HG03521 (cell line): ENCODE measurements at regions not wholly inside any gene's neighbourhood (a gene's known extent, or its start where the extent isn't known, plus 50 kb on each side); places are given as distances from the start of the nearest gene placed in this dataset.

Experiments
- ATAC-seq: cut with Tn5 transposase; IDR thresholded peaks from one replicate; pipeline ENCODE4 v1.9.1; 2021; ENCODE audit warnings: mild to moderate bottlenecking, moderate library complexity; ENCODE audit not compliant: unreplicated experiment

- ATAC-seq = no peak
Measured at GRCh38 chr6:159118924-159119323, 50.3 kb upstream of the FNDC1 start.

- no peak for ATAC-seq
Measured at GRCh38 chr6:159117563-159117962, 51.6 kb upstream of the FNDC1 start.

GRCh38 chr6:159117046-159117445 lies 52.2 kb upstream of the FNDC1 start:
- no peak for ATAC-seq

- peak; percentile 52 for ATAC-seq
Measured at GRCh38 chr6:159116343-159116742, 52.9 kb upstream of the FNDC1 start.

- no peak for ATAC-seq
Measured at GRCh38 chr6:159114569-159114968, 54.6 kb upstream of the FNDC1 start.

GRCh38 chr6:159113223-159113622 lies 56.0 kb upstream of the FNDC1 start:
- no peak for ATAC-seq

- no peak for ATAC-seq
Measured at GRCh38 chr6:159112714-159113113, 56.5 kb upstream of the FNDC1 start.

- ATAC-seq = no peak
Measured at GRCh38 chr6:159110748-159111147, 58.5 kb upstream of the FNDC1 start.

GRCh38 chr6:159110013-159110412 lies 59.2 kb upstream of the FNDC1 start:
- ATAC-seq = no peak

- no peak for ATAC-seq
Measured at GRCh38 chr6:159109391-159109790, 59.8 kb upstream of the FNDC1 start.

GRCh38 chr6:159108426-159108985 lies 60.7 kb upstream of the FNDC1 start:
- ATAC-seq = no peak

- no peak for ATAC-seq
Measured at GRCh38 chr6:159107451-159108260, 61.5 kb upstream of the FNDC1 start.

- ATAC-seq = peak; percentile 88
Measured at GRCh38 chr6:159106627-159107241, 61.9 kb upstream of the TAGAP start.

- no peak for ATAC-seq
Measured at GRCh38 chr6:159105716-159106115, 60.9 kb upstream of the TAGAP start.

- ATAC-seq = no peak
Measured at GRCh38 chr6:159104931-159105330, 60.1 kb upstream of the TAGAP start.

- peak; percentile 41 for ATAC-seq
Measured at GRCh38 chr6:159104163-159104925, 59.6 kb upstream of the TAGAP start.

- no peak for ATAC-seq
Measured at GRCh38 chr6:159103396-159104162, 58.8 kb upstream of the TAGAP start.

GRCh38 chr6:159102373-159103160 lies 57.8 kb upstream of the TAGAP start:
- no peak for ATAC-seq

- no peak for ATAC-seq
Measured at GRCh38 chr6:159101656-159102055, 56.9 kb upstream of the TAGAP start.
